ENCODE measurements at regions not wholly inside any gene's neighbourhood (a gene's known extent, or its start where the extent isn't known, plus 50 kb on each side); places are given as distances from the start of the nearest gene placed in this dataset.

GRCh38 chr6:165972139-165972802, 195.4 kb downstream of the TBXT start:
- Histone ChIP-seq H3K4me3 (ENCODE audit: low read length) (no peak overlapping the region), H2AFZ (ENCODE audit: low read depth, low read length) (no peak overlapping the region), H3K79me2 (replicated peaks; ENCODE audit: insufficient read depth, low read length) (no peaks in the 10 kb centered on the region), H3K36me3 (ENCODE audit: insufficient read depth, low read length) (no peaks in the 10 kb centered on the region), H3K27me3 (ENCODE audit: insufficient read depth, low read depth, low read length) (no peaks in the 10 kb centered on the region), H3K4me2 (ENCODE audit: low read length) (no peak overlapping the region), H4K20me1 (ENCODE audit: insufficient read depth) (no peaks in the 10 kb centered on the region), H3K9ac (ENCODE audit: low read length) (no peak overlapping the region), H3K27ac (ENCODE audit: low read length) (no peak overlapping the region), H3F3A (ENCODE audit: insufficient read depth, low read length, poor library complexity, severe bottlenecking) (no peaks in the 10 kb centered on the region), H3K9me3 (ENCODE audit: low read length) (no peaks in the 10 kb centered on the region), H3K9me2 (ENCODE audit: insufficient read depth, low read length) (no peaks in the 10 kb centered on the region)
- no peak for TF ChIP-seq REST (IDR thresholded peaks at IDR 0.05; ENCODE audit: borderline replicate concordance)
- no peak for TF ChIP-seq POLR2AphosphoS5 (IDR thresholded peaks at IDR 0.05)
- no peak for TF ChIP-seq MXI1 (conservative IDR thresholded peaks at IDR 0.05; ENCODE audit: poor library complexity, severe bottlenecking)
- TF ChIP-seq EP300 (conservative IDR thresholded peaks at IDR 0.05; ENCODE audit: poor library complexity, severe bottlenecking), result no peak
- no peak for TF ChIP-seq SMC3 (conservative IDR thresholded peaks at IDR 0.05; ENCODE audit: poor library complexity)
- TF ChIP-seq RAD21 (conservative IDR thresholded peaks at IDR 0.05), result no peak

- H3K9me2 ChIP-seq (ENCODE audit: insufficient read depth, low read length), result no peaks in the 10 kb centered on the region
- H3K79me2 ChIP-seq (replicated peaks; ENCODE audit: insufficient read depth, low read length), result no peaks in the 10 kb centered on the region
- H3K9me3 ChIP-seq (ENCODE audit: low read length), result no peaks in the 10 kb centered on the region
- H3K36me3 ChIP-seq (ENCODE audit: insufficient read depth, low read length), result no peaks in the 10 kb centered on the region
- no peaks in the 10 kb centered on the region for H3F3A ChIP-seq (ENCODE audit: insufficient read depth, low read length, poor library complexity, severe bottlenecking)
- TF ChIP-seq EZH2 (IDR thresholded peaks at IDR 0.05; ENCODE audit: borderline replicate concordance, insufficient read depth, low read length, poor library complexity, severe bottlenecking), result no peak
- no peak for TF ChIP-seq RAD21 (conservative IDR thresholded peaks at IDR 0.05)
- no peak for TF ChIP-seq TAF1 (IDR thresholded peaks at IDR 0.05; ENCODE audit: low read depth)
- TF ChIP-seq CTCF (IDR thresholded peaks at IDR 0.05; ENCODE audit: poor library complexity, severe bottlenecking), result no peak
- TF ChIP-seq MXI1 (conservative IDR thresholded peaks at IDR 0.05; ENCODE audit: poor library complexity, severe bottlenecking), result no peak
- no peak for TF ChIP-seq REST (IDR thresholded peaks at IDR 0.05; ENCODE audit: borderline replicate concordance)
- no peak for TF ChIP-seq POLR2AphosphoS5 (IDR thresholded peaks at IDR 0.05)
- TF ChIP-seq SMC3 (conservative IDR thresholded peaks at IDR 0.05; ENCODE audit: poor library complexity), result no peak
- TF ChIP-seq EP300 (conservative IDR thresholded peaks at IDR 0.05; ENCODE audit: poor library complexity, severe bottlenecking), result no peak
- H3K4me3 ChIP-seq (ENCODE audit: low read length), result no peak overlapping the region
- no peak overlapping the region for H2AFZ ChIP-seq (ENCODE audit: low read depth, low read length)
- H3K4me2 ChIP-seq (ENCODE audit: low read length), result no peak overlapping the region
- no peaks in the 10 kb centered on the region for H3K27me3 ChIP-seq (ENCODE audit: insufficient read depth, low read depth, low read length)
- no peak overlapping the region for H3K27ac ChIP-seq (ENCODE audit: low read length)
- H4K20me1 ChIP-seq (ENCODE audit: insufficient read depth), result no peaks in the 10 kb centered on the region
- H3K9ac ChIP-seq (ENCODE audit: low read length), result no peak overlapping the region
Observed at GRCh38 chr6:165971202-165971601, 196.4 kb downstream of the TBXT start.

All from neural cell (in vitro differentiated cells).